Mesendoderm (in vitro differentiated cells): ENCODE measurements at regions not wholly inside any gene's neighbourhood (a gene's known extent, or its start where the extent isn't known, plus 50 kb on each side); places are given as distances from the start of the nearest gene placed in this dataset.

ENCODE experiments used
- DNase-seq: peaks from one replicate; pipeline ENCODE4 v3.0.0; 2013
- H2AK5ac ChIP-seq: 2 replicates; pipeline ENCODE4 v1.6.1; 2013; ENCODE audit warnings: low read length, inconsistent platforms
- H2BK120ac ChIP-seq: 2 replicates; pipeline ENCODE4 v1.6.1; 2013; ENCODE audit warnings: low read depth, mild to moderate bottlenecking, low read length, moderate library complexity, mixed read lengths
- H2BK15ac ChIP-seq: replicated peaks from 2 replicates; pipeline ENCODE4 v1.6.1; 2013; ENCODE audit warnings: low read depth, mild to moderate bottlenecking, moderate library complexity
- H2BK5ac ChIP-seq: 2 replicates; pipeline ENCODE4 v1.6.1; 2013; ENCODE audit warnings: low read length, inconsistent platforms
- H3K18ac ChIP-seq: 2 replicates; pipeline ENCODE4 v1.6.1; 2013; ENCODE audit warnings: mild to moderate bottlenecking, low read length, mixed read lengths
- H3K23ac ChIP-seq: one replicate; pipeline ENCODE4 v1.6.1; 2013; ENCODE audit warnings: low read length
- H3K27ac ChIP-seq: 2 replicates; pipeline ENCODE4 v1.5.1; 2013; ENCODE audit warnings: low read depth, mild to moderate bottlenecking, inconsistent platforms, low read length, moderate library complexity
- H3K27me3 ChIP-seq: 2 replicates; pipeline ENCODE4 v1.6.1; 2013; ENCODE audit warnings: low read length, control low read depth, mild to moderate bottlenecking, inconsistent platforms; ENCODE audit not compliant: insufficient read depth, poor library complexity
- H3K36me3 ChIP-seq: 2 replicates; pipeline ENCODE4 v1.6.1; 2013; ENCODE audit warnings: low read length, inconsistent platforms; ENCODE audit not compliant: control insufficient read depth, insufficient read depth
- H3K4ac ChIP-seq: one replicate; pipeline ENCODE4 v1.6.1; 2013; ENCODE audit warnings: low read depth, mild to moderate bottlenecking, low read length, moderate library complexity
- H3K4me1 ChIP-seq: 2 replicates; pipeline ENCODE4 v1.6.1; 2013; ENCODE audit warnings: low read depth, low read length, inconsistent platforms; ENCODE audit not compliant: control insufficient read depth
- H3K4me2 ChIP-seq: 2 replicates; pipeline ENCODE4 v1.6.1; 2013; ENCODE audit warnings: low read length
- H3K4me3 ChIP-seq: 2 replicates; pipeline ENCODE4 v1.5.1; 2013; ENCODE audit warnings: mild to moderate bottlenecking, low read length
- H3K56ac ChIP-seq: one replicate; pipeline ENCODE4 v1.6.1; 2013; ENCODE audit warnings: low read length
- H3K79me1 ChIP-seq: 2 replicates; pipeline ENCODE4 v1.6.1; 2013; ENCODE audit warnings: low read length, inconsistent platforms
- H3K79me2 ChIP-seq: 2 replicates; pipeline ENCODE4 v1.6.1; 2013; ENCODE audit warnings: mild to moderate bottlenecking, low read length; ENCODE audit not compliant: control insufficient read depth, insufficient read depth
- H3K9ac ChIP-seq: 2 replicates; pipeline ENCODE4 v1.6.1; 2013; ENCODE audit warnings: low read length, inconsistent platforms
- H4K5ac ChIP-seq: one replicate; pipeline ENCODE4 v1.6.1; 2013; ENCODE audit warnings: low read length
- H4K8ac ChIP-seq: one replicate; pipeline ENCODE4 v1.6.1; 2013; ENCODE audit warnings: low read depth, mild to moderate bottlenecking, control low read depth, low read length, moderate library complexity
- WGBS: extraction: QIAGEN DNeasy Blood & Tissue Kit; methylation state at CpG from one replicate; pipeline ENCODE4 v1.1.7; 2013; ENCODE audit warnings: low lambda C conversion rate, missing lambda C conversion rate; ENCODE audit not compliant: insufficient coverage; ENCODE audit errors: extremely low coverage; 5-methylcytosine and 5-hydroxymethylcytosine counted together

GRCh38 chr9:82608487-82608886 is 454.5 kb downstream of the RASEF start:
- no CpG with 5 or more reads among the region's 4 CpGs for WGBS
- Histone ChIP-seq H3K23ac (no peak overlapping the region), H2BK5ac (no peak overlapping the region), H3K9ac (no peak overlapping the region), H3K79me2 (no peaks in the 10 kb centered on the region), H3K4me1 (no peaks in the 10 kb centered on the region), H4K5ac (no peak overlapping the region), H3K4me2 (no peak overlapping the region), H3K4me3 (no peak overlapping the region), H3K18ac (no peak overlapping the region), H2BK120ac (no peak overlapping the region), H2BK15ac (no peak overlapping the region), H3K36me3 (no peaks in the 10 kb centered on the region), H4K8ac (no peak overlapping the region), H3K27ac (no peak overlapping the region), H3K56ac (no peak overlapping the region), H3K79me1 (no peaks in the 10 kb centered on the region), H3K4ac (no peak overlapping the region), H3K27me3 (no peaks in the 10 kb centered on the region), H2AK5ac (no peak overlapping the region)
- DNase-seq: no peak

DNA sequence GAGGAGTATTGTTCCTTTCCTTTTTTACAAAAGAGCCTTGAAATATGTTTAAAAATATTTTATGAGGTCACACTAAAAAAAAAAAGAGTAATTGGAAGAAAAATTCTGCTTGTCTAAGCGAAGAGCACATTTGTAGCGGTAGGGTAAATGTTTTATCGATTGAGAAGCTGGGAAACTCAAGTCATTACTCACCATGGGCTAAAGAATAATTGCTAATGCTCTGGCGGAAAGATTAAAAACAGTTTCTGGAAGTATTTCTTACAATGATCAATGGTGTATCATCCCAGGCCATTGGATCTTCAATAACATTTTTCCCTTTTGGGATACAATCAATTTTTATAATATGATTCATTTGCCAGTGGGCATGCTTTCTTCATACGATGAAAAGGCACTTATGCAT is 450.0 kb downstream of the RASEF start:
- Histone ChIP-seq H3K36me3 (no peaks in the 10 kb centered on the region), H4K5ac (no peak overlapping the region), H3K27ac (no peak overlapping the region), H2AK5ac (no peak overlapping the region), H3K79me1 (no peaks in the 10 kb centered on the region), H3K18ac (no peak overlapping the region), H3K56ac (no peak overlapping the region), H3K4me1 (no peaks in the 10 kb centered on the region), H3K23ac (no peak overlapping the region), H4K8ac (no peak overlapping the region), H3K4me2 (no peak overlapping the region), H3K9ac (no peak overlapping the region), H2BK120ac (no peak overlapping the region), H3K4ac (no peak overlapping the region), H3K4me3 (no peak overlapping the region), H2BK5ac (no peak overlapping the region), H3K27me3 (no peaks in the 10 kb centered on the region), H3K79me2 (no peaks in the 10 kb centered on the region), H2BK15ac (no peak overlapping the region)
- DNase-seq: no peak
- WGBS: no CpG with 5 or more reads among the region's 5 CpGs

- no peaks in the 10 kb centered on the region for H3K27me3 ChIP-seq
- H3K23ac ChIP-seq: no peak overlapping the region
- DNase-seq: no peak
- H2BK5ac ChIP-seq: no peak overlapping the region
- H3K4me2 ChIP-seq: no peak overlapping the region
- no peaks in the 10 kb centered on the region for H3K79me1 ChIP-seq
- H3K79me2 ChIP-seq: no peaks in the 10 kb centered on the region
- H4K8ac ChIP-seq: no peak overlapping the region
- no peak overlapping the region for H4K5ac ChIP-seq
- no peak overlapping the region for H3K9ac ChIP-seq
- no peak overlapping the region for H3K4me3 ChIP-seq
- H2BK15ac ChIP-seq: no peak overlapping the region
- WGBS: no CpG with 5 or more reads among the region's 3 CpGs
- H2AK5ac ChIP-seq: no peak overlapping the region
- no peaks in the 10 kb centered on the region for H3K36me3 ChIP-seq
- no peak overlapping the region for H3K27ac ChIP-seq
- no peak overlapping the region for H3K56ac ChIP-seq
- no peak overlapping the region for H2BK120ac ChIP-seq
- no peak overlapping the region for H3K18ac ChIP-seq
- H3K4ac ChIP-seq: no peak overlapping the region
- H3K4me1 ChIP-seq: no peaks in the 10 kb centered on the region
These were observed 449.4 kb downstream of the RASEF start for GRCh38 chr9:82613498-82613897.

GRCh38 chr9:82616545-82616944 is 446.4 kb downstream of the RASEF start:
- Histone ChIP-seq H3K4me3 (no peak overlapping the region), H3K18ac (no peak overlapping the region), H3K4ac (no peak overlapping the region), H3K79me1 (no peaks in the 10 kb centered on the region), H4K5ac (no peak overlapping the region), H3K79me2 (no peaks in the 10 kb centered on the region), H2BK15ac (no peak overlapping the region), H2BK120ac (no peak overlapping the region), H2BK5ac (no peak overlapping the region), H3K27me3 (no peaks in the 10 kb centered on the region), H3K27ac (no peak overlapping the region), H3K56ac (no peak overlapping the region), H3K4me2 (no peak overlapping the region), H3K4me1 (no peaks in the 10 kb centered on the region), H3K9ac (no peak overlapping the region), H3K23ac (no peak overlapping the region), H2AK5ac (no peak overlapping the region), H3K36me3 (no peaks in the 10 kb centered on the region), H4K8ac (no peak overlapping the region)
- DNase-seq: no peak
- WGBS: no CpG with 5 or more reads among the region's 3 CpGs

DNA sequence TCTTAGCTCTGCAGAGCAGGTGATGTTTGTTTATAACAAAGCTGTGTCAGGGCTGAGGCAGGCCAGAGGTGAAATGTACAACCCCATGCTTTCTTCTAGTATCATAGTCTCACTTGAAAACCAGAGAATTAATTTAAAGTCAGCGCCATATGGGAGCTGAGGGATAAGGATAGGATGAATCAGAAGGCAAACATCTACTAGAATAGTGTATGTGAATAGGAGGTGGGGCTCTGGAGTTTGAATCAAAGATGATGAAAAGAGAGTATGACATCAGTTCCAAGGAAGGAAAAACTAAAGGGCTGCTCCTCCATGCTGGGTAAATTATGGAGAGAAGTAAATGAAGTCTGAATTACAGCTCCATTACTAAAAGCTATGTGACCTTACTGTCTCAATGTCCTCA is 441.5 kb downstream of the RASEF start:
- no peak overlapping the region for H3K4me3 ChIP-seq
- no peak overlapping the region for H2BK5ac ChIP-seq
- no peak overlapping the region for H2AK5ac ChIP-seq
- no peaks in the 10 kb centered on the region for H3K36me3 ChIP-seq
- no peak overlapping the region for H4K5ac ChIP-seq
- no peak overlapping the region for H3K18ac ChIP-seq
- WGBS: no CpG with 5 or more reads among the region's 1 CpG
- no peak overlapping the region for H3K4ac ChIP-seq
- no peaks in the 10 kb centered on the region for H3K79me1 ChIP-seq
- no peak overlapping the region for H3K27ac ChIP-seq
- no peak overlapping the region for H2BK15ac ChIP-seq
- no peak for DNase-seq
- H3K27me3 ChIP-seq: no peaks in the 10 kb centered on the region
- H3K4me2 ChIP-seq: no peak overlapping the region
- H3K56ac ChIP-seq: no peak overlapping the region
- H2BK120ac ChIP-seq: no peak overlapping the region
- H3K79me2 ChIP-seq: no peaks in the 10 kb centered on the region
- H3K9ac ChIP-seq: no peak overlapping the region
- no peak overlapping the region for H3K23ac ChIP-seq
- H4K8ac ChIP-seq: no peak overlapping the region
- H3K4me1 ChIP-seq: no peaks in the 10 kb centered on the region

DNA sequence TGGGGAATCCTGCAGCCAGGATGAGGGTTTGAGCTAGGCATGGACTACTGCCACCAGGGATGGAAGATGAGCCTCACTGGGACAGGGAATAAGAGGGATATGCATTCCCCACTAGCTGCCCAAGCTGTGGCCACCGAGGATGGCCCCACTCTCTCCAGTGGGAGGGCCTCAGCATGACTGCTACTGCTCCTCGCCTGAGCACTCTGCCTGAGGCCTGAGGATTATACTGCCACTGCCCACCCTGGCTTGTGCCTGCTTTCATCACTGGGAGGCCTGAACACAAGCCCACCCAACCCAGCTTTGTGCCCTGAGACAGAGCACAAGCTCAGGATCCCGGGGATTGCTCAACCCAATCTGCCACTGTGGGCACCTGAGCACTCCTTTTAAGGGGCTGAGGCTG is 425.6 kb downstream of the RASEF start:
- Histone ChIP-seq H3K56ac (no peak overlapping the region), H2BK120ac (no peak overlapping the region), H4K8ac (no peak overlapping the region), H3K4ac (no peak overlapping the region), H3K4me3 (no peak overlapping the region), H2AK5ac (no peak overlapping the region), H3K27ac (no peak overlapping the region), H3K79me2 (no peaks in the 10 kb centered on the region), H3K23ac (no peak overlapping the region), H3K4me1 (no peaks in the 10 kb centered on the region), H2BK5ac (no peak overlapping the region), H3K79me1 (no peaks in the 10 kb centered on the region), H4K5ac (no peak overlapping the region), H3K4me2 (no peak overlapping the region), H3K27me3 (no peaks in the 10 kb centered on the region), H3K9ac (no peak overlapping the region), H3K36me3 (no peaks in the 10 kb centered on the region), H2BK15ac (no peak overlapping the region), H3K18ac (no peak overlapping the region)
- no CpG with 5 or more reads among the region's 3 CpGs for WGBS
- DNase-seq: no peak
